ENCODE measurements at regions not wholly inside any gene's neighbourhood (a gene's known extent, or its start where the extent isn't known, plus 50 kb on each side); places are given as distances from the start of the nearest gene placed in this dataset.

DNA sequence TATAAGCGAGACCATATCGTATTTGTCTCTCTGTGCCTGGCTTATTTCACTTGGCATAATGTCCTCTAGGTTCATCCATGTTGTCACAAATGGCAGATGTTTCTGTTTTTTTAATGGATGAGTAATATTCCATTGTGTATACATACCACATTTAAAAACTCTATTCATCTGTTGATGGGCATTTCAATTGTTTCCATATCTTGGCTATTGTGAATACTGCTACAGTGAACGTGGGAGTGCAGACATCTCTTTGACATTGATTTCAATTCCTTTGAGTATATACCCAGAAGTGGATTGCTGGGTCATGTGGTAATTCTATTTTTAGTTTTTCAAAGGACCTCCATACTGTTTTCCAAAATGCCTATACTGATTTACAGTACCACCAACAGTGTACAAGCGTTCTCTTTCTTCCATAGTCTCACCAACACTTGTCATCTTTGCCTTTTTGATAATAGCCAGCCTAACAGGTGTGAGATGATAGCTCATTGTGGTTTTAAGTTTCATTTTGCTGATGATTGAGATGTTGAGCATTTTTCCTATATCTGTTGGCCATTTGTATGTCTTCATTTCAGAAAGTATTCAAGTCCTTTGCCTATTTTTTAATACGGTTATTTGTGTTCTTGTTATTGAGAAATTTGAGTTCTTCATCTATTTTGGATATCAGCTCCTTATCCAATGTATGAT is 194.7 kb upstream of the E2F8 start:
- H4K91ac ChIP-seq (replicated peaks; ENCODE audit: insufficient read length, low read length), result no peak overlapping the region
- H3K27me3 ChIP-seq (replicated peaks in 1 of 4; ENCODE audit: control insufficient read depth in 3 of 4, extremely low read depth in 1 of 4, insufficient read depth in 3 of 4, low read length in 3 of 4), result 0 out of 7 replicates have a peak, but pooled peaks cover 0 to 2% (median 0%) of the 10 kb centered on the region in 4 experiments
- ChIA-PET CTCF (ENCODE audit: partially characterized antibody) (no interaction called here), POLR2A (ENCODE audit: partially characterized antibody) (no interaction called here)
- no peaks in the 10 kb centered on the region for H3K23me2 ChIP-seq (ENCODE audit: low read depth, low read length)
- no peak overlapping the region for H3K4ac ChIP-seq (replicated peaks; ENCODE audit: insufficient read length, low read depth, low read length)
- no peaks in the 10 kb centered on the region for H3K9me3 ChIP-seq (ENCODE audit: insufficient read depth in 2 of 2, low read depth in 1 of 2, low read length in 1 of 2)
- FAIRE-seq, result no peak
- no peak overlapping the region for H3K18ac ChIP-seq (ENCODE audit: extremely low read depth, low read length)
- no peaks in the 10 kb centered on the region for H3K79me1 ChIP-seq (ENCODE audit: low read depth, low read length)
- TF ChIP-seq RFX5 (IDR thresholded peaks at IDR 0.05; ENCODE audit: borderline replicate concordance, low read depth, low read length) (no peak), SP2 (IDR thresholded peaks at IDR 0.05; ENCODE audit: low read length) (no peak), SP4 (IDR thresholded peaks at IDR 0.05; ENCODE audit: low read length) (no peak), NANOG (IDR thresholded peaks at IDR 0.05; ENCODE audit: insufficient read depth, low read depth, low read length, poor library complexity, severe bottlenecking) (no peak), SIX5 (IDR thresholded peaks at IDR 0.05; ENCODE audit: low read depth, low read length) (no peak), CHD1 (IDR thresholded peaks at IDR 0.05; ENCODE audit: low read depth, low read length) (no peak), SUZ12 (IDR thresholded peaks at IDR 0.05; ENCODE audit: low read length) (no peak), SIRT6 (IDR thresholded peaks at IDR 0.05; ENCODE audit: low read length) (no peak), RAD21 (IDR thresholded peaks at IDR 0.05 in 1 of 2, conservative IDR thresholded peaks at IDR 0.05 in 1 of 2; ENCODE audit: low read depth in 2 of 2, low read length in 2 of 2) (no peak), MAFK (IDR thresholded peaks at IDR 0.05; ENCODE audit: low read depth, low read length) (no peak), FOSL1 (IDR thresholded peaks at IDR 0.05; ENCODE audit: insufficient read depth, low read depth, low read length) (no peak)
- H3K9ac ChIP-seq (replicated peaks in 1 of 4; ENCODE audit: extremely low read depth in 1 of 4, low read depth in 3 of 4, low read length in 3 of 4), result no peak overlapping the region
- H2AFZ ChIP-seq (ENCODE audit: low read length), result no peak overlapping the region
- no peak overlapping the region for H3K56ac ChIP-seq (replicated peaks; ENCODE audit: insufficient read length, low read depth, low read length)
- H3K79me2 ChIP-seq (ENCODE audit: control insufficient read depth in 1 of 2, insufficient read depth in 2 of 2, low read length in 2 of 2), result no peaks in the 10 kb centered on the region
- H3K36me3 ChIP-seq (ENCODE audit: control insufficient read depth in 2 of 4, insufficient read depth in 4 of 4, low read length in 3 of 4), result no peaks in the 10 kb centered on the region
- no peak overlapping the region for H2BK20ac ChIP-seq (ENCODE audit: low read length)
- no peak overlapping the region for H4K8ac ChIP-seq (ENCODE audit: extremely low read depth, insufficient read depth, low read length)
- H2BK5ac ChIP-seq (ENCODE audit: low read depth, low read length), result no peak overlapping the region
- no peaks in the 10 kb centered on the region for H4K20me1 ChIP-seq (replicated peaks in 1 of 2; ENCODE audit: control insufficient read depth in 1 of 2, insufficient read depth in 2 of 2, low read length in 2 of 2)
- H3K14ac ChIP-seq (ENCODE audit: insufficient read length), result no peak overlapping the region
- no peak overlapping the region for H3K27ac ChIP-seq (ENCODE audit: low read depth, low read length)
- no peak overlapping the region for H3K4me3 ChIP-seq (ENCODE audit: extremely low read depth in 1 of 4, insufficient read depth in 2 of 4, low read depth in 3 of 4, low read length in 4 of 4)
- H2BK15ac ChIP-seq (ENCODE audit: low read length), result no peak overlapping the region
- no peak overlapping the region for H3K23ac ChIP-seq (ENCODE audit: insufficient read length)
- H3K4me2 ChIP-seq (ENCODE audit: insufficient read depth in 1 of 2, low read depth in 2 of 2, low read length in 2 of 2), result no peak overlapping the region
- H2BK120ac ChIP-seq (replicated peaks; ENCODE audit: low read depth, low read length), result no peak overlapping the region
- no peak overlapping the region for H4K5ac ChIP-seq (ENCODE audit: insufficient read length, low read depth, low read length)
- WGBS, 2 experiments (ENCODE audit: extremely low coverage in 1 of 2, insufficient coverage in 1 of 2, insufficient read length in 1 of 2, insufficient replicate concordance in 2 of 2, low coverage in 1 of 2, low lambda C conversion rate in 2 of 2, missing lambda C conversion rate in 1 of 2), result 92% methylated on average over 5 of the region's 5 CpGs; no CpG with 5 or more reads in 1 of the 2 experiments
- H2BK12ac ChIP-seq (ENCODE audit: low read depth, low read length), result no peak overlapping the region
- no peak overlapping the region for H2AK5ac ChIP-seq (ENCODE audit: low read depth, low read length)
- DNase-seq (ENCODE audit: low read depth in 1 of 2, low spot score in 2 of 2), result no peak
- peaks cover 2 to 13% (median 6%) of the 10 kb centered on the region in 4 experiments; a peak in 6 of 7 replicates for H3K4me1 ChIP-seq (replicated peaks in 1 of 4; ENCODE audit: control insufficient read depth in 3 of 4, insufficient read depth in 4 of 4, low read length in 3 of 4)
